OCI-LY1 (cell line): ENCODE measurements at regions not wholly inside any gene's neighbourhood (a gene's known extent, or its start where the extent isn't known, plus 50 kb on each side); places are given as distances from the start of the nearest gene placed in this dataset.

Experiments used
- EZH2 ChIP-seq: fragments of 200-600 bp; sonication (generic), shearing (Covaris generic); IDR thresholded peaks from 2 replicates; pipeline ENCODE4 v1.8.0; 2017; ENCODE audit warnings: borderline replicate concordance, mixed run types, mild to moderate bottlenecking, antibody characterized with exemption, low read length, moderate library complexity, mixed read lengths
- TF ChIP-seq, protein P1 (sequence below): fragments of 200-600 bp; sonication (generic), shearing (Covaris generic); IDR thresholded peaks from 2 replicates; pipeline ENCODE4 v1.5.1; 2017; ENCODE audit warnings: mild to moderate bottlenecking, antibody characterized with exemption, low read length, moderate library complexity, mixed read lengths

DNA sequence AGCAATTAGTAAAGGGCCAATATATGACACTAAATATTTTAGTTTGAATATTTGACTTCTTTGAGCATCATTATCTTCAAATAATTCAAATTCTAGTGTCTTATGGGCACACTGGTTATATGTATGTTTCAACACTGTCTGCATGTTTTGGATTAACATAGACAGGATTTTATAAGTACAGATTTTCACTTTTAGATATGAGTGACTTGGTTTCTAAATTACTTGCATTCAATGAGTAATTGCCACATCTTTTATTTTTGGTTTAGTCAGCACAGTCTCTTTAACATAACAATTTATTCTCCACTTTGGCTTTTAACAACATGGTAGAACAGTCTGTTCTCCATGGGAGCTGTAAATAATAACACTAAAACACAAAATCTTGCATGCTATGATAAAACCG lies 674.8 kb downstream of the TBL1XR1 start:
- TF ChIP-seq, protein P1, sequence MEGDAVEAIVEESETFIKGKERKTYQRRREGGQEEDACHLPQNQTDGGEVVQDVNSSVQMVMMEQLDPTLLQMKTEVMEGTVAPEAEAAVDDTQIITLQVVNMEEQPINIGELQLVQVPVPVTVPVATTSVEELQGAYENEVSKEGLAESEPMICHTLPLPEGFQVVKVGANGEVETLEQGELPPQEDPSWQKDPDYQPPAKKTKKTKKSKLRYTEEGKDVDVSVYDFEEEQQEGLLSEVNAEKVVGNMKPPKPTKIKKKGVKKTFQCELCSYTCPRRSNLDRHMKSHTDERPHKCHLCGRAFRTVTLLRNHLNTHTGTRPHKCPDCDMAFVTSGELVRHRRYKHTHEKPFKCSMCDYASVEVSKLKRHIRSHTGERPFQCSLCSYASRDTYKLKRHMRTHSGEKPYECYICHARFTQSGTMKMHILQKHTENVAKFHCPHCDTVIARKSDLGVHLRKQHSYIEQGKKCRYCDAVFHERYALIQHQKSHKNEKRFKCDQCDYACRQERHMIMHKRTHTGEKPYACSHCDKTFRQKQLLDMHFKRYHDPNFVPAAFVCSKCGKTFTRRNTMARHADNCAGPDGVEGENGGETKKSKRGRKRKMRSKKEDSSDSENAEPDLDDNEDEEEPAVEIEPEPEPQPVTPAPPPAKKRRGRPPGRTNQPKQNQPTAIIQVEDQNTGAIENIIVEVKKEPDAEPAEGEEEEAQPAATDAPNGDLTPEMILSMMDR, result no peak
- no peak for TF ChIP-seq EZH2
